Stimulated activated CD4-positive, alpha-beta T cell treated with anti-CD3 and anti-CD28 coated beads, Interleukin-1b, Interleukin-23, amount 100 ng/mL, for 24 hours (primary cell): ENCODE measurements at regions not wholly inside any gene's neighbourhood (a gene's known extent, or its start where the extent isn't known, plus 50 kb on each side); places are given as distances from the start of the nearest gene placed in this dataset.
"Not testable (repeated sequence)": the region's sequence is repeated elsewhere in the genome, so short reads cannot be mapped to it uniquely, and the experiment has no call there.

Experiments
- DNase-seq, 4 experiments: peaks; one replicate each; pipeline ENCODE4 v3.0.0-alpha.2; 2020; ENCODE audit warnings: low read depth in 4 of 4, low spot score in 1 of 4

DNA sequence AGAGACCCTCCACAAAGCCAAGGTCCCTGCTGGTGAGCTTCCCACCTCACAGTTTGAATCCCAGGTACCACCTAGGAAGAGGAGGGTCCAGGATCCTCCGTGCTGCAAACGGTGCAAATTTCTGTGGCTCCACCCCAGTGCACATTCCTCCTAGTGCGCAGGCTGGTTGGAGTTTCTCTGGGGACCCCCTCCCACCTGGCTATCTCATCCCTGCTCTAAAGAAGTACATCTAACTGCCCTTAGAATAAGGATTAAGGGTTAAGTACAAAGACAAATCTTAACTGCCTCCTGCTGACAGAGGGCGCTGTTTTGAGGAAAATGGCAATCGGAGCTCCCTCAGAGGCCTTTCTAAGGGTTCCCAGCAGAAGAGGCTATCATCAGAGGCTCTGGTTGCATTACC, 109.6 kb upstream of the FSIP2 start:
- DNase-seq: peak in 1 of 4 experiments; percentile 0

DNA sequence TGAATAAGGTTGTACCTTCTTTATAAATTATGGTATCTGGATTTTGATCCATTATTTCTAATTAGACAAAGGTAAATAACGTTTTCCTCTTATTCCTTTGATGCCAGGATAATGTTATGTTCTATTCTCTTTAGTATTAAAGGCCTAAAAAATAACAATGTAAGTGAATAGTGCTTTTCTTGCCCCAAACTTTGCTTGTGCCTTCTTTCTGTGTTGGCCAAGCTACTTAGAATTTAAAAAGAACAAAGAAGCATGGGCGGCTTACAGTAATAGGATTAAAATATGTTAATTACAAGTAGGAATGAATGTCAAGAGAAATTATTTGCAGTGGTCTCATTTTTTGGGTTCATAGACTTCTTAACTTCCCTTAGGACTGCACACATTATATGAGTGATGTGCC, 105.0 kb upstream of the FSIP2 start:
- no peak for DNase-seq

DNA sequence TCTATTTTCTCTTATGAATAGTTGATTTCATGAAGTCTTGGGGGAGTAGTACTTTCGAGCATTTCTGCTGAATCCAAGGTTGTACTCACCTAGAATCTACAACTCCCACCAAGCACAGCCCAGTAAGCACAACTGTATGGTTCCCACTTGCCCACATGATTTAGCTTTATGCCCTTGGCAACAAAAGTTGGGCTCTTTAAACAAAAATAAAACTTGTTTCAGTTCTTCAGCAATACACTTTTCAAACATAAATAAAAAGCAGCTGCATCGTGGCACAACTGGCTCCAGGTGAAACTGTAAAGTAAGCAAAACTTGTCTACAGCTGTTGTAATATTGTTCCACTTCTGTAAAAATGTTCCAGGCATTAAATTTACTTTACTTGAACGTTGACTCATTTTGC, 99.8 kb upstream of the FSIP2 start:
- no peak for DNase-seq

DNA sequence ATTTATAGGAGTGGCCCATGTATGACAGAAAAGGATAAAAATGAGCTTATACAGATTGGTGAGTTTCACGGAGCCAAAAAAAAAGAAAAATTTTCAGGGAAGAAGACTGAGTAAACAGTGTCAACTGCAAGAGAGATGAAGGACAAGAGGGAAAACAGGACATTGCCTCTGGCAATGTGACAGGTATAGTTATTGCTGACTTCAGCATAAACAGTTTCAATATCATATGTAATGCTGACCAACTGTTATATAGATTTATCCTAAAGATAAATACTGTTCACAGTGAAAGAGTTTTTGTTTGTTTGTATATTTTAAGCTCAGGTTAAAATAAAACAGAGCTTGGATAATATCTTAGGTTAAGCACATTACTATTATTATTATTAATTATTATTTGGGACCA, 98.0 kb upstream of the FSIP2 start:
- no peak for DNase-seq

DNA sequence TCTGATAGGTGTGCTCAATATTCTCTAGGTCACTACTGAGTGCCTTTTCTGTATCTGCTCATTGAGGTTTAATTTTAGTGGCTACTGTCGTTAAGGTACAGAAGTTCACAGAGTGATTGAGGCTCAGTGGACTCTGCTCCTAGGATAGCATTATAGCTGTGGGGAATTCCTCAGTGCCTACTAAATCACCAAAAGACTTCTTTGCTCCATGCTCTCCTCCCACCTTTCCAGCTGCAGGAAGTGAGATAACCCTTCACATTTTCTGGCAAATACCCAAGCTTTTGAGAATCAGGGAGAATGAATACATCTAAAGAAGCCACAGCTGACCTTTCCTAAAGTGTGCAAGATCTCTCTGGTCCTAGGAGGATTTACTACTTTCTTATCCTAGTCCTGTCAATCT, 95.2 kb upstream of the FSIP2 start:
- no peak for DNase-seq

DNA sequence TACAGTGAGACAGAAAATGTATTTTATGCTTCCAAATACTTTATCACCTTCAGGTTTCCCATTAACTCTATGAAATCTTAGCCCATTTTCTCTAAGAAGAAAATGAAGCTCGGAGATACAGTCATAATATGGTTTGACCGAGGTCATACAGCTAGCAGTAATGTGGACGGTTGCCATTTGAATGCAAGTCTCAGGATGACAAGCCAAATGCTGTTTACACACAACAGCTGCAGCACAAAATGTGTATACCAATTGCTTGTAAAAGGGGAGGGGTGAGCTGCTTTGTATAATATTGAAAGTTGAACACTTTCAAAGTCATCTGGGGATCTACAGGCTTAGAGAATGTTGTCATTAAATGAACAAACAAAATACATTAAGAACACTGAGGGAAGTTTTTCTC, 93.8 kb upstream of the FSIP2 start:
- DNase-seq: no peak

DNA sequence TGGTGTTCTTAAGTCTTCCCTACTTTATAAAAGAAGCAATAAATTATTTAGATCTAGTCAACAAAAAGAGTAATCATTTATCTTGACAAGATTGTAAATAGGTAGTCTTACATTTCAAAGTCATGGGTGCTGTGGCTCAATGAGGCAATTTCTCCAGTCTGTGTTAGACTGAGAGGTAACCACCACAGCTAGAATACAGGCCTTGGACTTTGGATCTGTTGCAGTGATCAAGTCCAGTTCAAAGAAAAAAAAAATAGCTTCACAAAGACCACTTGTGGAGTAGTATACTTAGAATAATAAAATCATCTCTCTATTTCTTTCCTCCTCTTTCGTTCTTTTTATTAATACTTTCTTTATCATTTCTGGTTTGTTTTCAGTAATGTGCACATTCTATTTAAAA, 93.1 kb upstream of the FSIP2 start:
- no peak for DNase-seq

DNA sequence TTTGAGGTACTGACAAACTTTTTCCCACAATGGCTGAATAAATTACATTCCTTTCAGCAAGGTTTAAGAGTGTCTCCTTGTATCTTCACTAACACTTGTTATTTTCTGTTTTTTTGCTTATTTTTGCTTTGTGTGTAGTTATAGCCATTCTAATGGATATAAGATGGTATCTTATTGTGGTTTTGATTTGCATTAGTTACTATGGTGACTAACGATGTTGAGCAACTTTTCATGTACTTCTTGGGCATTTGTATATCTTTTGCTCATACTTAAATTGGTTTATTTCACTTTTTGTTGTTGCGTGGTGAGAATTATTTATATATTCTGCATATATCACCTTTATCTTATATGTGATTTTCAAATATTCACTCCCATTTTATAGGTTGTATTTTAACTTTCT, 79.9 kb upstream of the FSIP2 start:
- DNase-seq: no peak

DNA sequence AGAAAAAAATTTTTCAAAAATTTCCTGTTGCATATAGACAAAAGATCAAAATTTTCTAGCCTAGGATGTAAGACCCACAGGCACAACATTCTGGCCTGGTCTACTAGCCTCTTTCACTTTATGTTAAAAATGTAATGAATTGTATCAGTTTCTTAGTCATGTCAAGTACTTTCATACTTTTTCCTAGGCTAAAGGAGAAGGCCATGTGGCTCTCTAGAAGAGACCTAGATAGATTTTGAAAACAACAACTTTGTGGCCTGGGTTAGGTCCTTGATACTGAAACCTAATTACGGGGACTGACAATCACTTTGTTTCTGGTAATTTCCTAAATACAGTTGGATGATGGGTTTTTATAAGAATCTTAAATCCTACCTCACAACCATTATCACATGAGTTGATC, 74.8 kb upstream of the FSIP2 start:
- no peak for DNase-seq

DNA sequence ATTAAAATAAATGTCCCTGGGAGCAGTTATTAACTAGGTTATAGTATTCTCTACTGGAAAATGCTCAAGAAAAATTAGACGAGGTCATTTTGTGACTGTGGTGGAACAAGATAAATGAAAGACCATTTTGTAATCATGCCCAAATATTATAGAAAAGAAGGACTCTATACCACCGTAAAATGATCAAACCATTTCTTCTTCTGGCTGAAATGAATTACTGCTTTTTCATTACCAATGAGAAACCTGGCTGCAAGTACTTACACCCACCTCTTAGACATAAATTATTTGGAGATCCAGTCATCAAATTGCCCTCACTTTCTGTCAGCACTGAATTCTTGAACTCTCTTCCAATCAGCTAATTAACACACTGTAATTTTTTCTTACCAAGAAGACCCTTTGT, 74.2 kb upstream of the FSIP2 start:
- DNase-seq: no peak

DNA sequence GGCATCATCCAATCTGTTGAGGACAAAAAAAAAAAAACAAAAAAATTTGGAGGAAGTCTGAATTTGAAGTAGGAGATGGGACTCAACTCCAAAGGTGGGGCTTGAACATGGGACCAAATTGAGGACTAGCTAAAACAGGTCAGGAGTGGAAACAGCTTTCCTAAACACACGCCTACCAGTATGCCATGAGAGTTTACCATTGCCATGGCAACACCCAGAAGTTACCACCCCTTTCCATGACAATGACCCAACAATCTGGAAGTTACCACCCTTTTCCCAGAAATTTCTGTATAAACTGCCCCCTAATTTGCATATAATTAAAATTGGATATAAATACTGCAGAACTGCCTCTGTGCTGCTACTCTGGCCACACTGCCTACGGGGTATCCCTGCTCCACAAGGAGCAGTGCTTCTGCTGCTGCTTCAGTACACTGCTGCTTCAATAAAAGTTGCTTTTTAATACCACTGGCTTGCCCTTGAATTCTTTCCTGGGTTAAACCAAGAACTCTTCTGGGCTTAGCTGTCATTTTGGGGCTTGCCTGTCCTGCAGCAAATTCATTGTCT, 73.3 kb upstream of the FSIP2 start:
- no peak for DNase-seq

DNA sequence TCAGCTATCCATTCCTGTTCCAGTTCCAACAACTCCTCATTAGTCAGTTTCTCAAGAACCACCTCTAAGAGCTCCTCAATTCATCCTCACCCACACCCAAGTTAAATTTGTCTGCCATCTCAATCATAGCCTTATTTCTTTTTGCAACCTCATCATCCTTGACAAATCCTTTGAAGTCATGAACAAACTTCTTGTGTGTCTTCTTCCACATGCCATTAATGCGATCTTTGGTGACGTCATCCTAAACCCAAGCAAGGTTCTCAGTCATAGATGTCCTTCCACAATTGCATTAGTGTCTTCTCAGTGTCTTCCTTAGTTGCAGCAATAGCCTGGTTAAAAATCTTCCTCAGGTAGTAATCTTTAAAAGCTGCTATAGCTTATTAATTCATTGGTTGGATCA, 71.2 kb upstream of the FSIP2 start:
- no peak for DNase-seq

DNA sequence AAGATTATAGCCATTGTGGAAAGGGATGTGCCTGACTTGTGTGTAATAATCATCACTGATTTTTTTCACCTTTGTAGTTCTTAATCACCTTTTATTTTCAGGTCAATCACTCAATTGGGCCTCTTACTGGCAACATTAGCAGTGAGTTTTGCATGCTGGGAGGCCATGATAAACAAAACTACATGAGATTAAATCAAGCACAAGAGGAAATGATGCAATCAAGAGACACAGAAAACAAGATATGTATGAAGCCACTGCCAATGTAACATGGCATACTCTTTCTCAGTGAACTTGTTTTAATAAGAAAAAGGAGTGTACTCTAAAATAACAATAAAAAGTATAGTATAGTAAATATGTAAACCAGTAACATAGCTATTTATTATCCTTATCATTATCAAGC, 69.9 kb upstream of the FSIP2 start:
- no peak for DNase-seq

DNA sequence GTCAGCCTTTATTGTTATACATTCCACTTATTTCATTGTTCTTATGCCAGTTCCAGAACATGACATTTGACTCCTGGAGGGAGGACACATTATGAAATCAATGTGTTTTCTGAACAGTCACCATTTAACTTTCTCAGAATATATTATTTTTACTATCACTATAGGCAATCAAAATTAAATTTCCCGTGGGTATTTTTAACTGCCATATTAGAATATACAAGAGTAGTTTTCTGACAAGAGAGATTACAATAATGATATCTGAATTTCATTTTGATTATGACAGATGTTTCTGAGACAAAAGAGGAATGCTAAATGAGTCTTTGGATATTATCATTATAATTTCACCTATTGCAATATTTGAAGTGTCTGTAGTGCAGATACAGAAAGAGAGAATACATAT, 64.4 kb upstream of the FSIP2 start:
- DNase-seq: no peak

DNA sequence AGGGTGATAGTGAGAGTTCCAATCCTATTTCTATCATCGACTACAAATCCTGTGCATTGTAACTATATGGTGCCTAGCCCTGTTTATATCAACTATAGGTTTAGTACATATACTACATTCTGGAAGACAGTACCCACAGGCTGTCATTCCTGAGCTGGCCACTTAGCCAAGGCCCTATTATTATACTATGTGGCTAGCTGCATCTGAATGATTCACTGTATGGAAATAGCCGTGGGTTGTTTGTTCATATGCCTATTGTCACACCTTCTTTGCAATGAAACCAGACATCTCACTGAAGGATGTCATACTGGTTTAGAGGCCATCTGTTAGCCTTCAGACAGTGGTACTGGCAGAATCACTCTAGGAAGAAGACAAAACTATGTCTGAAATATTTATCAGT, 62.3 kb upstream of the FSIP2 start:
- DNase-seq: no peak

DNA sequence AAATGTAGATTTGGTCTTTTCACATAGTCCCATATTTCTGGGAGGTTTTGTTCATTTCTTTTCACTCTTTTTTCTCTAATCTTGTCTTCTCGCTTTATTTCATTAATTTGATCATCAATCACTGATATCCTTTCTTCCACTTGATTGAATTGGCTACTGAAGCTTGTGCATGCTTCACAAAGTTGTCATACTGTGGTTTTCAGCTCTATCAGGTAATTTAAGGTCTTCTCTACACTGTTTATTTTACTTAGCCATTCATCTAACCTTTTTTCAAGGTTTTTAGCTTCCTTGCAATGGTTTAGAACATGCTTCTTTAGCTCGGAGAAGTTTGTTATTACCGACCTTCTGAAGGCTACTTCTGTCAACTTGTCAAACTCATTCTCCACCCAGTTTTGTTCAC, 51.6 kb upstream of the FSIP2 start:
- not testable (repeated sequence) for DNase-seq

DNA sequence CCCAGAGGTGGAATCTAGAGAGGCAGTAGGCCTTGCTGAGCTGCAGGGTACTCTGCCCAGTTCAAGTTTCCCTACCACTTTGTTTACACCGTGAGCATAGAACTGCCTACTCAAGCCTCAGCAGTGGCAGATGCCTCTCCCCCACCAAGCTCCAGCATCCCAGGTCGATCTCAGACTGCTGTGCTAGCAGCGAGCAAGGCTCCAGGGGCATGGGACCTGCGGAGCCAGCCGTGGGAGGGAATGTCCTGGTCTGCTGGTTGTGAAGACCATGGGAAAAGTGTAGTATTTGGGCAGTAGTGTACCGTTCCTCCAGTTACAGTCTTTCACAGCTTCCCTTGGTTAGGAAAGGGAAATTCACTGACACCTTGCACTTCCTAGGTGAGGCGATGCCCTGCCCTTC, 50.6 kb upstream of the FSIP2 start:
- no peak for DNase-seq
